Nephron progenitor cell (in vitro differentiated cells): ENCODE measurements at regions not wholly inside any gene's neighbourhood (a gene's known extent, or its start where the extent isn't known, plus 50 kb on each side); places are given as distances from the start of the nearest gene placed in this dataset.

Experiments
- DNase-seq: peaks from one replicate; pipeline ENCODE4 v3.0.0; 2021
- H3K27ac Mint-ChIP-seq: 2 replicates; pipeline ENCODE4 v1.8.0; 2021; ENCODE audit warnings: mild to moderate bottlenecking, moderate library complexity, mixed read lengths
- H3K27me3 Mint-ChIP-seq: 2 replicates; pipeline ENCODE4 v1.8.0; 2021; ENCODE audit warnings: mild to moderate bottlenecking, low read depth, mixed read lengths; ENCODE audit not compliant: poor library complexity
- H3K36me3 Mint-ChIP-seq: 2 replicates; pipeline ENCODE4 v1.8.0; 2021; ENCODE audit warnings: low read depth, mixed read lengths
- H3K4me1 Mint-ChIP-seq: 2 replicates; pipeline ENCODE4 v1.8.0; 2021; ENCODE audit warnings: mixed read lengths
- H3K4me3 Mint-ChIP-seq: 2 replicates; pipeline ENCODE4 v1.8.0; 2021; ENCODE audit warnings: mild to moderate bottlenecking, moderate library complexity, mixed read lengths
- H3K9me3 Mint-ChIP-seq: 2 replicates; pipeline ENCODE4 v1.8.0; 2021; ENCODE audit warnings: mild to moderate bottlenecking, moderate library complexity, mixed read lengths
- CTCF ChIP-seq: fragments of 200-600 bp; sonication (generic); IDR thresholded peaks from 2 replicates; pipeline ENCODE4 v1.5.0; 2021; ENCODE audit warnings: antibody characterized with exemption

- no peak overlapping the region for H3K4me3 Mint-ChIP-seq
Observed at GRCh38 chr2:83168377-83168776, 1290.7 kb downstream of the SUCLG1 start.

GRCh38 chr2:83162421-83162820 is 1296.7 kb downstream of the SUCLG1 start:
- H3K4me1 Mint-ChIP-seq, result no peaks in the 10 kb centered on the region
- no peaks in the 10 kb centered on the region for H3K36me3 Mint-ChIP-seq
- TF ChIP-seq CTCF, result no peak
- no peak overlapping the region for H3K27ac Mint-ChIP-seq
- H3K4me3 Mint-ChIP-seq, result no peak overlapping the region
- no peak for DNase-seq
- H3K27me3 Mint-ChIP-seq, result no peaks in the 10 kb centered on the region
- no peaks in the 10 kb centered on the region for H3K9me3 Mint-ChIP-seq

More at GRCh38 chr2:83168377-83168776, 1290.7 kb downstream of the SUCLG1 start:
- no peaks in the 10 kb centered on the region for H3K36me3 Mint-ChIP-seq
- H3K4me1 Mint-ChIP-seq, result no peaks in the 10 kb centered on the region
- no peaks in the 10 kb centered on the region for H3K9me3 Mint-ChIP-seq
- H3K27ac Mint-ChIP-seq, result no peak overlapping the region
- H3K27me3 Mint-ChIP-seq, result no peaks in the 10 kb centered on the region
- no peak for DNase-seq
- TF ChIP-seq CTCF, result no peak

GRCh38 chr2:83160571-83160970 is 1298.5 kb downstream of the SUCLG1 start:
- TF ChIP-seq CTCF, result no peak
- H3K4me1 Mint-ChIP-seq, result no peaks in the 10 kb centered on the region
- H3K27me3 Mint-ChIP-seq, result no peaks in the 10 kb centered on the region
- H3K4me3 Mint-ChIP-seq, result no peak overlapping the region
- no peak overlapping the region for H3K27ac Mint-ChIP-seq
- DNase-seq, result no peak
- H3K36me3 Mint-ChIP-seq, result no peaks in the 10 kb centered on the region
- no peaks in the 10 kb centered on the region for H3K9me3 Mint-ChIP-seq

GRCh38 chr2:83155826-83156225 is 1303.3 kb downstream of the SUCLG1 start:
- Mint-ChIP-seq H3K4me1 (no peaks in the 10 kb centered on the region), H3K27me3 (peaks cover 5% of the 10 kb centered on the region), H3K9me3 (no peaks in the 10 kb centered on the region), H3K4me3 (no peak overlapping the region), H3K36me3 (no peaks in the 10 kb centered on the region), H3K27ac (no peak overlapping the region)
- no peak for DNase-seq
- no peak for TF ChIP-seq CTCF

- H3K4me1 Mint-ChIP-seq, result no peaks in the 10 kb centered on the region
- no peak for TF ChIP-seq CTCF
- no peak overlapping the region for H3K4me3 Mint-ChIP-seq
- peaks cover 3% of the 10 kb centered on the region for H3K27me3 Mint-ChIP-seq
- H3K36me3 Mint-ChIP-seq, result no peaks in the 10 kb centered on the region
- no peaks in the 10 kb centered on the region for H3K9me3 Mint-ChIP-seq
- H3K27ac Mint-ChIP-seq, result no peak overlapping the region
- DNase-seq, result no peak
Observed at GRCh38 chr2:83143946-83144345, 1315.1 kb downstream of the SUCLG1 start.

- TF ChIP-seq CTCF, result no peak
- Mint-ChIP-seq H3K36me3 (no peaks in the 10 kb centered on the region), H3K4me1 (no peaks in the 10 kb centered on the region), H3K27me3 (peaks cover 3% of the 10 kb centered on the region), H3K27ac (no peak overlapping the region), H3K9me3 (no peaks in the 10 kb centered on the region), H3K4me3 (no peak overlapping the region)
- DNase-seq, result no peak
Observed at GRCh38 chr2:83142934-83143333, 1316.1 kb downstream of the SUCLG1 start.
